Activated CD4-positive, alpha-beta T cell treated with anti-CD3 and anti-CD28 coated beads for 36 hours (primary cell): ENCODE measurements at regions not wholly inside any gene's neighbourhood (a gene's known extent, or its start where the extent isn't known, plus 50 kb on each side); places are given as distances from the start of the nearest gene placed in this dataset. TPM values are rescaled to one million over a fixed set of nuclear protein-coding genes. Genes with fewer than 3 reads are reported as not detected.

Experiments used
- ATAC-seq: fragments of 200-7000 bp; cut with Tn5 transposase; one replicate; pipeline ENCODE4 v1.10.0; 2021; ENCODE audit warnings: mild to moderate bottlenecking, moderate library complexity
- CTCF ChIA-PET: fragments of 350-600 bp; sonication (Branson Sonifier 250); formaldehyde crosslinking; loops from one replicate; lab custom pipeline; 2021; ENCODE audit warnings: antibody characterized with exemption; lab: Charles Lee
- POLR2A ChIA-PET: fragments of 350-600 bp; sonication (Branson Sonifier 250); formaldehyde crosslinking; loops from one replicate; lab custom pipeline; 2021; ENCODE audit warnings: antibody characterized with exemption, inconsistent platforms; lab: Charles Lee
- DNase-seq: peaks from one replicate; pipeline ENCODE4 v3.0.0-alpha.2; 2020
- H3K27ac Mint-ChIP-seq: one replicate; pipeline ENCODE4 v1.8.0; 2021; ENCODE audit warnings: mixed read lengths
- H3K27me3 Mint-ChIP-seq: one replicate; pipeline ENCODE4 v1.8.0; 2021; ENCODE audit warnings: mixed read lengths
- H3K36me3 Mint-ChIP-seq: one replicate; pipeline ENCODE4 v1.8.0; 2021; ENCODE audit warnings: low read depth, mixed read lengths
- H3K4me1 Mint-ChIP-seq: one replicate; pipeline ENCODE4 v1.8.0; 2021; ENCODE audit warnings: mixed read lengths
- H3K4me3 Mint-ChIP-seq: one replicate; pipeline ENCODE4 v1.8.0; 2021; ENCODE audit warnings: mild to moderate bottlenecking, moderate library complexity, mixed read lengths
- H3K9me3 Mint-ChIP-seq: one replicate; pipeline ENCODE4 v1.8.0; 2021; ENCODE audit warnings: low read depth, mixed read lengths
- intact Hi-C, 2 experiments: fragments of 100-400 bp; cut with DNase I in 1 of 2; cut with micrococcal nuclease in 1 of 2; formaldehyde crosslinking; loops; one replicate each; pipeline versions ENCODE4 v1.14.2 to v1.15.1; 2022 to 2024; cut with DNase I, micrococcal nuclease
- microRNA-seq: library from miRNA; unstranded; fragments of <30 nt; microRNA quantifications from one replicate; pipeline ENCODE4 v1.2.0, GENCODE V29; 2021; ENCODE audit warnings: borderline replicate concordance

DNA sequence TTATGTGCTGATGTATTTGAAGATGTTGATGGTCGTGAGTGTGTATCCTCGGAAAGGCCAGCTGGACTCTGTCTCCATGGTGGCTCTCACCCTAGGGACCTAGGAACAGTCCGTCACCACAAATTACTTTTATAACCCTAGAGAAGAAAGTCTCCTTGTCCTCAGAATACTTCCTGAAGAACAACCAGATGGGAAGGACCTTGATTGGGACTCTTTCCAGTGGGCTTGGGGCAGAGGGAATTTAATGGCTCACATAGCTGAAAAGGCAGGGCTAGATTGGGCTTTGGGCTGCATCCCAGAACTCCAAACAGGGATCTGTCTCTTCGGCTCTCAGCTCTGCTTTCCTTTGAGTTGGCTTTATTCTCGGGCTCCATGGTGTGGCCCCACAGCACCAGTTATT lies 90.8 kb downstream of the TBX19 start:
- DNase-seq (no peak), ATAC-seq (no peak)
- Mint-ChIP-seq H3K27ac (no peak overlapping the region), H3K4me3 (no peak overlapping the region), H3K4me1 (no peaks in the 10 kb centered on the region), H3K9me3 (no peaks in the 10 kb centered on the region), H3K36me3 (no peaks in the 10 kb centered on the region), H3K27me3 (no peaks in the 10 kb centered on the region)
- ChIA-PET POLR2A (no interaction called here), CTCF (interaction anchor here (1.3 to 3.5 kb wide), 2 partner anchors 9 to 29 kb away, joined by 3 to 16 read pairs; no protein-coding TSS in a partner anchor)
- intact Hi-C loops, result no loop called here

DNA sequence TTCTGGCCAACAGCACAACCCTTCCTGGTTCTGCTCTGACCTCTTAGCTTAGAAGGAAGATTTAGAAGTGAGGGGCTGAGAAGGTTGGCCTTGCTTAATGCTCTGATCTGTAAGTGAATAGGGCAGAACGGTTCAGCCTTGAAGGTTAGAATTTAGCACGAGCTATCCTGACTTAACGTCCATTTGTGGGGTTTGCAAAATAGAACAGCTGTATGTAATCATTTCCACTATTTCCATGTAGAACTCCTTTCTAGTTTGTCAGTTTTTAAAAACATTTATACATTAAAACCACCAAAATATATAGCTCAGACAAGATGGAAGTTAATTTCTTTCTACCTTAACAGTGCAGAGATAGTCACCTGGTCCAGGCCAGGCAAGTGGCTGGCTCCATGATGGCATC lies 89.9 kb downstream of the TBX19 start:
- H3K27ac Mint-ChIP-seq, result no peak overlapping the region
- peaks cover 2% of the 10 kb centered on the region for H3K27me3 Mint-ChIP-seq
- POLR2A ChIA-PET, result no interaction called here
- H3K9me3 Mint-ChIP-seq, result no peaks in the 10 kb centered on the region
- intact Hi-C loops, result no loop called here
- no peaks in the 10 kb centered on the region for H3K36me3 Mint-ChIP-seq
- ATAC-seq (no peak), DNase-seq (no peak)
- H3K4me3 Mint-ChIP-seq, result no peak overlapping the region
- no peaks in the 10 kb centered on the region for H3K4me1 Mint-ChIP-seq
- CTCF ChIA-PET, result interaction anchor here (3.5 kb wide), 1 partner anchor 28 kb away, joined by 16 read pairs; no protein-coding TSS in a partner anchor

DNA sequence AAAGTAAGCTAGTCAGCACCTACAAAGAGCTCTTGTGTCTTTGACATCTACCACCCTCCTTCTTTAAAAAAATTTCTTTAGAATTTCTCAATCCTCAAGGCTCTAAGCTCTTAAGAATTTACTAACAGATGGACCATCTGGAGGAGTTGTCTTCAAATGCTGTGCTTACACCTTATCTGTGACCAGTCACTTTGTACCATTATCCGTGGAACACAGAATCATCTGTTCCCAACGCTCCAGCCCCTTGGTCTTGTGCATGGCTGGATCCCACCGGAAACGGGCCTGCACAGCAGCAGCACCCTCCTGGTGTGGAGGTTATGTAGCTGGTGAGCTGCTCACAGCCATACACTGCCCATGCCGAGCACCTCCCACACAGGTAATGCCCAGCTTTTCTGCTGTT lies 89.0 kb downstream of the TBX19 start:
- POLR2A ChIA-PET, result no interaction called here
- Mint-ChIP-seq H3K4me3 (no peak overlapping the region), H3K27ac (no peak overlapping the region), H3K4me1 (no peaks in the 10 kb centered on the region), H3K9me3 (no peaks in the 10 kb centered on the region), H3K36me3 (no peaks in the 10 kb centered on the region), H3K27me3 (peaks cover 2% of the 10 kb centered on the region)
- CTCF ChIA-PET, result interaction anchor here (3.2 kb wide), 1 partner anchor 27 kb away, joined by 13 read pairs; no protein-coding TSS in a partner anchor
- no peak for ATAC-seq
- intact Hi-C loops, result no loop called here
- DNase-seq, result no peak

DNA sequence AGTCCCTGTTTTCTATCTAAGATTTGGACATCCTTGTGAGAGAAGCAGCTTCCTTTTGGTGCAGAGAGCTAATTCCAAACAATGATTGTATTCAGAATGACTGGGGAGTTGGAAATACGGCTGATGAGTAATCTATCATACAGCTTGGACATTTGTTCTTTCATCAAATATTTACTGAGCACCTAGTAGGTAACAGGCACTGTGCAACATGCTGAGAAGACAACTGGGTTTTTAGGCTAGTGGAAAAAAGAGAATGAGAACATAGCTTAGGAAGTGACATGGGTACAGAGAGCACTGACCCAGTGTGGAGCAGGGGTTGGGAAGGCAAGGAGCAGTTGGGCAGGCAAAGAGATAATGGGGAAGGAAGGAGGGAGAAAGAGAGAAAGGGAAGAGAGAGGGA lies 87.5 kb downstream of the TBX19 start:
- no peaks in the 10 kb centered on the region for H3K36me3 Mint-ChIP-seq
- H3K4me1 Mint-ChIP-seq, result peaks cover 7% of the 10 kb centered on the region
- H3K27me3 Mint-ChIP-seq, result peaks cover 2% of the 10 kb centered on the region
- no peak overlapping the region for H3K4me3 Mint-ChIP-seq
- no peaks in the 10 kb centered on the region for H3K9me3 Mint-ChIP-seq
- DNase-seq, result no peak
- H3K27ac Mint-ChIP-seq, result no peak overlapping the region
- CTCF ChIA-PET, result interaction anchor here (3.2 kb wide), 1 partner anchor 25 kb away, joined by 13 read pairs; no protein-coding TSS in a partner anchor
- POLR2A ChIA-PET, result no interaction called here
- no peak for ATAC-seq
- intact Hi-C loops, result no loop called here

DNA sequence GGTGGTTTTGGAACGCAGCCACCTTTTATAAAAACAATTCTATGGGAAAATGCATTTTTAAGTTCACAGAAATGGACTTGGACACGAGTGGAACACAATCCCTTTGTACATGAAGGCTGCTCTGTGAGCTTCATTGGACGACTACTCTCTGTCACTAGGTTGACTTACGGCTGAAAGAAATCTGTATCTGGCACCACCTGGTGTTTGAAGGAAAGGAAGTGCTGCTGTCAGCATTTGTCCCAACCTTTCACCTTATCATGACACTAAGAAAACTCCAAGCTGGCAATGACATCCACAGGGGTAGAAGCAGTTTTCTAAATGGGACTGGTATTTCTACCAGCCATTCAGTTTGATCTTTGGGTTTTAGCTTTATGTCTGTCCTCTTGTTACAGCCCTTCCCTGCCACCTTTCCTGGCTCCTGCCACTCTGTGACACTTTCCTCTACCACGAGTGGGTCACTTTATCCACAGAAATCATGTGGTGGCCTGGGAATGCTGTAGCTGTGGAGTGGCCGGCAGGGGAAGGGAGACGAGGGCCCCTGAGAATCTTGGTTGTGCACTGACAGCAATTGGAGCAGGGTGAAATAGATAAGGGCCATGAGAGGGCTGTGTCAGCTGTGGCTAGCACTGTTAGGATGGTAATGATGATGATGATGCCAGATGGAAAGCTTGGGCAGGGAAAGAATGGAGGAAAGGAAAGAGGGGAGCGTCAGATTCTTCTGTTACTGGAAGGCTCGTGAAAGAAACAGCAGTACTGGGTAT lies 85.2 kb downstream of the TBX19 start:
- H3K27me3 Mint-ChIP-seq, result peaks cover 2% of the 10 kb centered on the region
- POLR2A ChIA-PET, result no interaction called here
- no peak for DNase-seq
- no peak overlapping the region for H3K4me3 Mint-ChIP-seq
- CTCF ChIA-PET, result interaction anchor here (0.7 to 5.2 kb wide), 8 partner anchors 12 to 1478 kb away, joined by 3 to 97 read pairs (median 3); no protein-coding TSS in a partner anchor
- no peak for ATAC-seq
- H3K27ac Mint-ChIP-seq, result no peak overlapping the region
- intact Hi-C loops, result loop anchor here in 1 of 2 experiments (2.0 kb wide), 1 partner anchor 23 kb away; no protein-coding TSS in a partner anchor
- no peaks in the 10 kb centered on the region for H3K36me3 Mint-ChIP-seq
- H3K9me3 Mint-ChIP-seq, result no peaks in the 10 kb centered on the region
- H3K4me1 Mint-ChIP-seq, result peaks cover 28% of the 10 kb centered on the region

Small RNA genes lying in the stretch of these regions (microRNA-seq; reads per million reads assigned to microRNA genes)
- gene MIR557, result not detected
